Upper lobe of left lung (tissue), 6 donors: ENCODE measurements at regions not wholly inside any gene's neighbourhood (a gene's known extent, or its start where the extent isn't known, plus 50 kb on each side); places are given as distances from the start of the nearest gene placed in this dataset.

Source experiments
- ATAC-seq, 2 donors: fragments of 200-7000 bp; cut with Tn5 transposase; one replicate each; pipeline ENCODE4 v1.9.1; 2022; ENCODE audit warnings: mild to moderate bottlenecking in 2 of 2, moderate library complexity in 2 of 2; ENCODE audit not compliant: low FRiP score in 2 of 2
- DNase-seq, 2 donors: peaks; one replicate each; pipeline ENCODE4 v3.0.0-alpha.2; 2019 to 2020
- H3K27ac ChIP-seq, 4 donors: fragments of 200-600 bp; sonication (generic); one replicate each; pipeline ENCODE4 v1.5.1; 2016 to 2019
- H3K27me3 ChIP-seq, 4 donors: fragments of 200-600 bp; sonication (generic); one replicate each; pipeline ENCODE4 v1.5.1; 2017 to 2019
- H3K36me3 ChIP-seq, 4 donors: fragments of 200-600 bp; sonication (generic); one replicate each; pipeline ENCODE4 v1.5.1; 2016 to 2019
- H3K4me1 ChIP-seq, 4 donors: fragments of 200-600 bp; sonication (generic); one replicate each; pipeline ENCODE4 v1.5.1; 2018 to 2019
- H3K4me3 ChIP-seq, 4 donors: fragments of 200-600 bp; sonication (generic); one replicate each; pipeline ENCODE4 v1.5.1; 2017 to 2019; ENCODE audit warnings: mild to moderate bottlenecking in 2 of 4, moderate library complexity in 1 of 4
- H3K9me3 ChIP-seq, 4 donors: fragments of 200-600 bp; sonication (generic); one replicate each; pipeline ENCODE4 v1.5.1; 2018 to 2019
- CTCF ChIP-seq, 6 experiments: fragments of 450-650 bp in 4 of 6; fragments of 200-600 bp in 2 of 6; sonication (generic) in 2 of 6; IDR thresholded peaks; one replicate each; pipeline ENCODE4 v1.5.1; 2016 to 2019; ENCODE audit warnings: antibody characterized with exemption in 6 of 6
- EP300 ChIP-seq, 4 donors: sonication (generic); formaldehyde crosslinking; IDR thresholded peaks; one replicate each; pipeline ENCODE4 v1.5.1; 2017; ENCODE audit warnings: antibody characterized with exemption in 4 of 4, control low read depth in 2 of 4
- POLR2A ChIP-seq, 4 donors: fragments of 450-650 bp; IDR thresholded peaks; one replicate each; pipeline ENCODE4 v1.5.1; 2016 to 2017; ENCODE audit warnings: antibody characterized with exemption in 4 of 4, mild to moderate bottlenecking in 2 of 4
- POLR2AphosphoS5 ChIP-seq, 2 donors: sonication (generic); formaldehyde crosslinking; IDR thresholded peaks; one replicate each; pipeline ENCODE4 v1.5.1; 2017; ENCODE audit warnings: antibody characterized with exemption in 2 of 2
- WGBS, 2 donors: methylation state at CpG; one replicate each; pipeline ENCODE4 v1.1.5; 2017 to 2018; 5-methylcytosine and 5-hydroxymethylcytosine counted together
- donor health status: DM: no; HTN: no; CAD: no; lungs with moderate emphysema.
- donor health status: DM: no; HTN: yes; CAD: no; lungs with severe emphysema.

- H3K27ac ChIP-seq, result no peak overlapping the region
- TF ChIP-seq POLR2A (IDR thresholded peaks at IDR 0.05), result no peak
- TF ChIP-seq CTCF (IDR thresholded peaks at IDR 0.05), result no peak
- no peak for TF ChIP-seq EP300 (IDR thresholded peaks at IDR 0.05)
- TF ChIP-seq POLR2AphosphoS5 (IDR thresholded peaks at IDR 0.05), result no peak
- 38 to 43% methylated on average over 5 of the region's 5 CpGs for WGBS, 2 donors
- H3K36me3 ChIP-seq, result no peaks in the 10 kb centered on the region
- ATAC-seq, result no peak
- H3K27me3 ChIP-seq, result no peaks in the 10 kb centered on the region
- DNase-seq, result no peak
- no peaks in the 10 kb centered on the region for H3K9me3 ChIP-seq
- H3K4me1 ChIP-seq, result peaks cover 0 to 7% (median 0%) of the 10 kb centered on the region in 4 donors
- no peak overlapping the region for H3K4me3 ChIP-seq
Observed at GRCh38 chr2:136168720-136169119, 50.8 kb upstream of the CXCR4 start.

GRCh38 chr2:136167721-136168475 lies 49.9 kb upstream of the CXCR4 start:
- TF ChIP-seq CTCF (IDR thresholded peaks at IDR 0.05) (no peak), POLR2A (IDR thresholded peaks at IDR 0.05) (no peak), POLR2AphosphoS5 (IDR thresholded peaks at IDR 0.05) (no peak)

More at GRCh38 chr2:136167721-136168475, 49.9 kb upstream of the CXCR4 start:
- DNase-seq (no peak), ATAC-seq (no peak)
- Histone ChIP-seq H3K4me3 (no peak overlapping the region), H3K27me3 (no peaks in the 10 kb centered on the region), H3K36me3 (no peaks in the 10 kb centered on the region), H3K4me1 (peaks cover 0 to 7% (median 0%) of the 10 kb centered on the region in 4 donors), H3K27ac (no peak overlapping the region), H3K9me3 (no peaks in the 10 kb centered on the region)
- WGBS, 2 donors, result 56 to 64% methylated on average over 8 of the region's 8 CpGs
